ENCODE measurements at regions not wholly inside any gene's neighbourhood (a gene's known extent, or its start where the extent isn't known, plus 50 kb on each side); places are given as distances from the start of the nearest gene placed in this dataset.
A peak's percentile ranks its signal among the peaks of the same experiment; 100 is the strongest.

GRCh38 chr15:97745481-97746071 lies 214.9 kb upstream of the ARRDC4 start:
- TF ChIP-seq EP300 (IDR thresholded peaks at IDR 0.05) (no peak), POLR2A (IDR thresholded peaks at IDR 0.05) (no peak), CTCF (IDR thresholded peaks at IDR 0.05) (peak; percentile 10 to 39 (median 18))
- Histone ChIP-seq H3K4me3 (no peak overlapping the region), H3K27ac (no peak overlapping the region), H3K9me3 (peaks cover 0 to 8% (median 1%) of the 10 kb centered on the region in 4 donors), H3K36me3 (no peaks in the 10 kb centered on the region), H3K27me3 (peaks cover 0 to 3% of the 10 kb centered on the region in 2 donors), H3K4me1 (peaks cover 0 to 9% (median 0%) of the 10 kb centered on the region in 4 donors)
- DNase-seq (ENCODE audit: low spot score in 2 of 2), result peak in 1 of 2 donors; percentile 16
- WGBS, 2 donors, result 78 to 80% methylated on average over 8 of the region's 8 CpGs

DNA sequence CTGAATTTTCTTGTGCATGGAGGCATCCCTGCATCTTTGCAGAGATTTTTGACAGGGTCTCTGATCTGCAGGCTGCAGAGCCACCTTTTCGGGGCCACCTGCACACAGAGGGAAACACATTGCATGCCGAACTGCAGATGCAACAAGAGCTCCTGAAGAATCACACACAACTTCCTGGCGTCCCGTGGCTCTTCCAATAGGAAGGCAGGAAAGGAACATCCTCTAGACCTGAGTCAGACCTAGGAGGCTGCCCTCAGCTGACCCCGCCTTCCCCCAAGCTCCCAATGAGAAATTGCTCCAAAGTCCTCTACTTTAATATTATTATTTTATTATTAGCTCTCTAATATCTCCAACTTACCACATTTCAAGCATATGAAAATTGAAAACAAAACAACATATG lies 213.2 kb upstream of the ARRDC4 start:
- no peaks in the 10 kb centered on the region for H3K36me3 ChIP-seq
- no peak overlapping the region for H3K27ac ChIP-seq
- no peak for DNase-seq (ENCODE audit: low spot score in 2 of 2)
- peaks cover 0 to 9% (median 0%) of the 10 kb centered on the region in 4 donors for H3K4me1 ChIP-seq
- H3K9me3 ChIP-seq, result peaks cover 0 to 8% (median 1%) of the 10 kb centered on the region in 4 donors
- H3K27me3 ChIP-seq, result peaks cover 0 to 3% of the 10 kb centered on the region in 2 donors
- 76 to 80% methylated on average over 5 of the region's 5 CpGs for WGBS, 2 donors
- H3K4me3 ChIP-seq, result no peak overlapping the region
- TF ChIP-seq POLR2A (IDR thresholded peaks at IDR 0.05) (no peak), CTCF (IDR thresholded peaks at IDR 0.05) (no peak), EP300 (IDR thresholded peaks at IDR 0.05) (no peak)

- 92 to 94% methylated on average over 3 to 5 of the region's 5 CpGs for WGBS, 2 donors
- no peak overlapping the region for H3K4me3 ChIP-seq
- TF ChIP-seq POLR2A (IDR thresholded peaks at IDR 0.05) (no peak), CTCF (IDR thresholded peaks at IDR 0.05) (no peak), EP300 (IDR thresholded peaks at IDR 0.05) (no peak)
- H3K36me3 ChIP-seq, result no peaks in the 10 kb centered on the region
- peaks cover 0 to 8% (median 1%) of the 10 kb centered on the region in 4 donors for H3K9me3 ChIP-seq
- peaks cover 0 to 3% of the 10 kb centered on the region in 2 donors for H3K27me3 ChIP-seq
- peak overlapping the region in 1 of 4 donors; percentile 50 for H3K27ac ChIP-seq
- DNase-seq (ENCODE audit: low spot score in 2 of 2), result no peak
- peaks cover 0 to 9% (median 0%) of the 10 kb centered on the region in 4 donors for H3K4me1 ChIP-seq
These were observed 211.9 kb upstream of the ARRDC4 start for GRCh38 chr15:97748576-97748975.

GRCh38 chr15:97750060-97750459 lies 210.4 kb upstream of the ARRDC4 start:
- Histone ChIP-seq H3K27ac (peak overlapping the region in 3 of 4 donors; percentile 48 to 79 (median 49)), H3K4me1 (peaks cover 0 to 15% (median 0%) of the 10 kb centered on the region in 4 donors), H3K9me3 (peaks cover 0 to 4% (median under 1%) of the 10 kb centered on the region in 4 donors), H3K36me3 (no peaks in the 10 kb centered on the region), H3K4me3 (peak overlapping the region in 2 of 4 donors; percentile 17 to 21), H3K27me3 (peaks cover 0 to under 1% of the 10 kb centered on the region in 2 donors)
- 49 to 52% methylated on average over 7 of the region's 7 CpGs for WGBS, 2 donors
- no peak for DNase-seq (ENCODE audit: low spot score in 2 of 2)
- TF ChIP-seq EP300 (IDR thresholded peaks at IDR 0.05) (no peak), CTCF (IDR thresholded peaks at IDR 0.05) (no peak), POLR2A (IDR thresholded peaks at IDR 0.05) (no peak)

DNA sequence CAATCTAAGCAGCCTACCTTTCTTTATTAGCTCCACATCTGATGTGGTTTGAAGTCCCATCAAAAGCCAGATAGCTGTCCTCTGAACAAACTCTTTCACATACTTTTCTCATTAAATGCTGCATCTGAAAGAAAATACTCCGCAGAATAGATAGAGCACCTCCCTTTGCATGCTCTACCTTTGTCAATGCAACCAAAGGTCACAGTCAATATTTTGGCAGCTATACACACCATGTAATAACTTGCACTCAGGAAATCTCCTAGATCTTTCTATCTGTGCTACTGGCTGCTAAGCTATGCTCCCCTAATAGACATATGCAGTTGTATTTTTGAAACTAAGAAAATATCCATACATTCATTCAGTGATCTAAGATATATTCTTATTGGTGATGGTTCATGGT lies 204.8 kb upstream of the ARRDC4 start:
- peaks cover 0 to 7% (median 0%) of the 10 kb centered on the region in 4 donors for H3K4me1 ChIP-seq
- TF ChIP-seq POLR2A (IDR thresholded peaks at IDR 0.05) (no peak), CTCF (IDR thresholded peaks at IDR 0.05) (no peak), EP300 (IDR thresholded peaks at IDR 0.05) (no peak)

More for the DNA sequence above, 204.8 kb upstream of the ARRDC4 start:
- 67 to 95% methylated on average over 1 of the region's 1 CpG for WGBS, 2 donors
- H3K36me3 ChIP-seq, result no peaks in the 10 kb centered on the region
- H3K4me3 ChIP-seq, result no peak overlapping the region
- H3K27me3 ChIP-seq, result no peaks in the 10 kb centered on the region
- no peak overlapping the region for H3K27ac ChIP-seq
- DNase-seq (ENCODE audit: low spot score in 2 of 2), result no peak
- H3K9me3 ChIP-seq, result no peaks in the 10 kb centered on the region

All from tibial nerve (tissue), 4 donors.